ENCODE measurements at regions not wholly inside any gene's neighbourhood (a gene's known extent, or its start where the extent isn't known, plus 50 kb on each side); places are given as distances from the start of the nearest gene placed in this dataset.
A peak's percentile ranks its signal among the peaks of the same experiment; 100 is the strongest.

- no peaks in the 10 kb centered on the region for H3K9me2 ChIP-seq (ENCODE audit: insufficient read depth)
- Mint-ChIP-seq H3K4me1 (peaks cover 10% of the 10 kb centered on the region), H3K27ac (no peak overlapping the region), H3K36me3 (ENCODE audit: low read depth) (no peaks in the 10 kb centered on the region), H3K9me3 (no peaks in the 10 kb centered on the region), H3K4me3 (no peak overlapping the region), H3K27me3 (ENCODE audit: insufficient read depth, low read depth, poor library complexity) (peaks cover 5% of the 10 kb centered on the region)
- no peaks in the 10 kb centered on the region for H3K4me1 ChIP-seq (ENCODE audit: insufficient read depth)
- H3K27me3 ChIP-seq (ENCODE audit: insufficient read depth): no peaks in the 10 kb centered on the region
- no peaks in the 10 kb centered on the region for H3K79me2 ChIP-seq (replicated peaks; ENCODE audit: insufficient read depth)
- no peaks in the 10 kb centered on the region for H3K36me3 ChIP-seq (ENCODE audit: insufficient read depth)
- no peak for DNase-seq (ENCODE audit: low spot score)
- H4K20me1 ChIP-seq (replicated peaks; ENCODE audit: insufficient read depth): no peaks in the 10 kb centered on the region
- H3K27ac ChIP-seq (ENCODE audit: low read depth): no peak overlapping the region
- TF ChIP-seq CREB1 (CRISPR knock-in tag; IDR thresholded peaks at IDR 0.05; ENCODE audit: low read depth) (no peak), EZH2 (IDR thresholded peaks at IDR 0.05; ENCODE audit: low read depth, unreplicated experiment) (no peak), JUNB (IDR thresholded peaks at IDR 0.05; ENCODE audit: unreplicated experiment) (no peak), ZNF331 (CRISPR knock-in tag; IDR thresholded peaks at IDR 0.05; ENCODE audit: low read depth) (no peak), NANOG (IDR thresholded peaks at IDR 0.05; ENCODE audit: borderline replicate concordance) (no peak), ZNF462 (CRISPR knock-in tag; IDR thresholded peaks at IDR 0.05) (no peak), STAT1 (IDR thresholded peaks at IDR 0.05; ENCODE audit: unreplicated experiment) (no peak), EZH2phosphoT487 (IDR thresholded peaks at IDR 0.05; ENCODE audit: unreplicated experiment) (no peak), POLR2AphosphoS5 (IDR thresholded peaks at IDR 0.05; ENCODE audit: low read depth) (no peak), ZNF114 (CRISPR knock-in tag; IDR thresholded peaks at IDR 0.05) (no peak), REST (IDR thresholded peaks at IDR 0.05; ENCODE audit: unreplicated experiment) (no peak)
- TF ChIP-seq, protein P1, sequence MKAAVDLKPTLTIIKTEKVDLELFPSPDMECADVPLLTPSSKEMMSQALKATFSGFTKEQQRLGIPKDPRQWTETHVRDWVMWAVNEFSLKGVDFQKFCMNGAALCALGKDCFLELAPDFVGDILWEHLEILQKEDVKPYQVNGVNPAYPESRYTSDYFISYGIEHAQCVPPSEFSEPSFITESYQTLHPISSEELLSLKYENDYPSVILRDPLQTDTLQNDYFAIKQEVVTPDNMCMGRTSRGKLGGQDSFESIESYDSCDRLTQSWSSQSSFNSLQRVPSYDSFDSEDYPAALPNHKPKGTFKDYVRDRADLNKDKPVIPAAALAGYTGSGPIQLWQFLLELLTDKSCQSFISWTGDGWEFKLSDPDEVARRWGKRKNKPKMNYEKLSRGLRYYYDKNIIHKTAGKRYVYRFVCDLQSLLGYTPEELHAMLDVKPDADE (IDR thresholded peaks at IDR 0.05): no peak
- TF ChIP-seq, protein P2, sequence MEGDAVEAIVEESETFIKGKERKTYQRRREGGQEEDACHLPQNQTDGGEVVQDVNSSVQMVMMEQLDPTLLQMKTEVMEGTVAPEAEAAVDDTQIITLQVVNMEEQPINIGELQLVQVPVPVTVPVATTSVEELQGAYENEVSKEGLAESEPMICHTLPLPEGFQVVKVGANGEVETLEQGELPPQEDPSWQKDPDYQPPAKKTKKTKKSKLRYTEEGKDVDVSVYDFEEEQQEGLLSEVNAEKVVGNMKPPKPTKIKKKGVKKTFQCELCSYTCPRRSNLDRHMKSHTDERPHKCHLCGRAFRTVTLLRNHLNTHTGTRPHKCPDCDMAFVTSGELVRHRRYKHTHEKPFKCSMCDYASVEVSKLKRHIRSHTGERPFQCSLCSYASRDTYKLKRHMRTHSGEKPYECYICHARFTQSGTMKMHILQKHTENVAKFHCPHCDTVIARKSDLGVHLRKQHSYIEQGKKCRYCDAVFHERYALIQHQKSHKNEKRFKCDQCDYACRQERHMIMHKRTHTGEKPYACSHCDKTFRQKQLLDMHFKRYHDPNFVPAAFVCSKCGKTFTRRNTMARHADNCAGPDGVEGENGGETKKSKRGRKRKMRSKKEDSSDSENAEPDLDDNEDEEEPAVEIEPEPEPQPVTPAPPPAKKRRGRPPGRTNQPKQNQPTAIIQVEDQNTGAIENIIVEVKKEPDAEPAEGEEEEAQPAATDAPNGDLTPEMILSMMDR (conservative IDR thresholded peaks at IDR 0.05; ENCODE audit: low read depth in 2 of 2): no peak
- H2AFZ ChIP-seq: no peak overlapping the region
- no peak overlapping the region for H3K4me3 ChIP-seq
- ATAC-seq: peak; percentile 23; the same call in 2 of the 3 replicates
- H3F3A ChIP-seq (replicated peaks; ENCODE audit: low read depth): no peaks in the 10 kb centered on the region
- H3K4me2 ChIP-seq: no peak overlapping the region
These were observed 113.0 kb downstream of the PLEKHG1 start for GRCh38 chr6:150712505-150713252.
